TTC549 (cell line): ENCODE measurements at regions not wholly inside any gene's neighbourhood (a gene's known extent, or its start where the extent isn't known, plus 50 kb on each side); places are given as distances from the start of the nearest gene placed in this dataset.
A peak's percentile ranks its signal among the peaks of the same experiment; 100 is the strongest.
"Not testable (repeated sequence)": the region's sequence is repeated elsewhere in the genome, so short reads cannot be mapped to it uniquely, and the experiment has no call there.

Experiments
- FAIRE-seq: peaks from 2 replicates; lab custom pipeline; 2012; peaks lifted over from hg19 to GRCh38; lab: Jason Lieb, UNC

DNA sequence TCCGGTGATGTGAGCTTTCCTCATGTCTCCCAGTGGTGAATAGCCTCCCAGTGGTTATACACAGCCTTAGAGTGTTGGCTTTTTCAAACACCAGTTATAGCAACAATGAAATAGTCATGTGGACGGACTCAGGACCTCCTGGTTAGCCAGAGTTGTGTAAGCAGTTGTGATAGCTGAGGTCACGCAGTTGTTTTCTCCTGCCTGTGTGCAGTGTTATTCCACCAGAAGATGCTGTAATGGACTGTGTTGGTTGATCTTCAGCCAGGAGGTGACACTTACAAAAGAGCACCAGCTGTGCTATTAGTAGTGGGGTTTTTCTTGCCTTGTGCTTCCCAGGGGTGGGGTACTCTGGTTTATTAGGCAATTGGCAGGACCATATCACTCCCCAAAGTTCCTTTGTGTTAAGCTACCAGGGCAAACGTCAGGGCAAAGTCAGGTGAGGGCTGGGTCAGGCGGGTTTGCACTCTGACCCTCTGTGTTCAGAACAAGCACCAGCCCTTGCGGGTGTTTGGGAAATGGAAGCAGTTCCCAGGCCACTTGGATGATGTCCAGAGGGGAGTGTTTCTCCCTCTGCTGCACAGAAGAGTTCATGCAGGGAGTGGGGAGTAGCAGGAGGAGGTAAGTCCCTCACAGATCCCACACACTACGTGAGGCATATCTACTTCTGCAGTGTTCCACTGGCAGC is 252.6 kb downstream of the TMEM47 start:
- FAIRE-seq, result no peak

DNA sequence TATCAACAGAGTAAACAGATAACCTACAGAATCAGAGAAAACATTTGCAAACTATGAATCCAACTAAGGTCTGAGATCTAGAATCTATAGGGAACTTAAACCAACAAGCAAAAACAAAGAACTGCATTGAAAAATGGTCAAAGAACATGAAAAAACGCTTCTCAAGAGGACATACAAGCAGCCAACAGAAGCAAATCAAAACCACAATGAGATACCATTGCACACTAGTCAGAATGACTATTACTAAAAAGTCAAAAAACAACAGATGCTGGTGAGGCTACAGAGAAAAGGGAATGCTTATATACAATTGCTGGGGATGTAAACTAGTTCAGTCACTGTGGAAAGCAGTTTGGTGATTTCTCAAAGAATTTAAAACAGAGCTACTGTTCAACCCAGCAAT is 255.7 kb downstream of the TMEM47 start:
- FAIRE-seq, result no peak

DNA sequence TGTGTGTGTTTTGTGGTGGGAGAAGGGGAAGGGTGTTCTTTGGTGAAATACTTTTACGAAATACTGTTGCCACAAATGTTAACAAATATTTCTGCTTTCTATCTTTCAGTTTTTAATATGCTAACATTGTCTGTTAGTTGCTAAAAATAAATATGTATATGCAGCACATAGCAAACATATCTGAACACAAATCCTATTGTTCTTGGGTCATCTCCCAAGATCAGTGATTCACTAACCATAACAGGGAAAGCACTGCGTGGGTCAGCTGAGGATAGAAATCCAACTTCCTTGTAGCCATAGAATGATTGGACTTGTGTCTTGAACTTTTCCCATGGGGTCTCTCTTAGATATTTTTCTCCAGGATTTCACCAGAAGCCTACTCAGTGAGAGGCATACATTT is 250.3 kb upstream of the FAM47A start:
- no peak for FAIRE-seq

DNA sequence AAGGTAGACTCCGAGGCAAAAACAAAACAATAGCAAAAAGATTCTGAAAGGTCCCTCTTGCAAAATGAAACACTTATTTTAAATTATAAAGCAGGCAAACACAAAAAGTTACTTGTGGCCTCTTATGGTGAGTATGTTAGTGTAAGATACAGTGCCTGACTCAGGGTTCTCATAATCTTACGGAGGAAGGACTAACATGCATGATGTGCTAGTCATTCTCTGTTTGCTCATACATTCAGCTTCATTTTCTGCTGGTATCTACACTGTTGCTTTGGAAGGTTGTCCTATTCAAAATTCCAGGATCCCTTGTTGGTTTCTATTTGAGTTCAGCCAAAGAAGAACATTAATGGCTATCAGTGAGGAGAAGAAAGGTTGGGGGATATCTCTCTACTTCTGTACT is 249.1 kb upstream of the FAM47A start:
- no peak for FAIRE-seq

DNA sequence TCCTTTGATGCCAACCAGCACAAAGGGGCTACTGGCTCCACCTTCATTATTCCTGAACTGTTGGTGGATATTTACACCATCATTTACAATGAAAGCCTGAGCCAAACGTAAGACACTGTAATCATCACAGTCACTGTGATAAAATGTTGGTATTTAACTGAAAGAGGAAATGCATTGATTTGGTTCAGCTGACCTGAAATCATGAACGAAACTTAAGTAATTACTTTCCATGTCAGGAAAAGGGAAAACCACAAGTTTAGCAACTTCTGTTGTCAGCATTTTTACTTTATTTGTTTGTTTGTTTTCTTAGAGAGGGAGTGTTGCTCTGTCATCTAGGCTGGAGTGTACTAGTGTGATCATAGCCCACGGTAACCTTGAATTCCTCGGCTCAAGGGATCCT is 247.8 kb upstream of the FAM47A start:
- no peak for FAIRE-seq

DNA sequence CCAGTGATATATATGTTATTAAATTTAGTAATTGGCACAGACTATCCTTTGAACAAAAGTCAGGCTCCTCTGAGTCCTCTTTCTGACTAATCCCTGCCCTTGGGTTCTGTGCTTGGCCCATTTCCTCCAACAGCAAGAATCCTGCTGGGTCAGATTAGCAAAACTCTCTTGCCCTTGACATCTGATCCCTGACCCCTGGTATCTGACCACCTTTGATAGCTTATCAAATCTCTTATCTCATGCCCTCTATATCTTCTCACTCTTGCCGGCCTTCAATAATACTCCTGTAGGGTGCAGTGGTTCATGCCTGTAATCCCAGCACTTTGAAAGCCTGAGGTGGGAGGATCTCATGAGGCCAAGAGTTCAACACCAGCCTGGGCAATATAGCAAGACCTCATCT is 245.5 kb upstream of the FAM47A start:
- FAIRE-seq, result no peak

DNA sequence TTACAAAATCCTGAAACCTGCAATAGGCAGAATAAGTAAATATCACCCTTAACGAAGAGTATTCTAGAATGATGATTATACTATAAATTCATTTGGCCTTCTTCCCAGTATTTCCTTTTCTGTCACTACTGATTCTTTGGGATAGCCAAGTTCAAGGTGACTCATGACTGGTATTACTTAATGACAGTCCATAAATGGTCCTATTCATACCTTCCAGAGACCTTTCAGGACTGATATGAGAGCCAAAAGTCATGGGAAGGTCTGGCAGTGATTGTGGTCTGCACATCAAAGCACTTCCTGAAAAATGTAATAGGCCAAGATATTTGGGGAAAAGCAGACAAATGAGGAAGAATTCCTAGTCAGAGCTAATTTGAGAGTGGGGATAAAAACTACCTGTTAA is 239.6 kb upstream of the FAM47A start:
- no peak for FAIRE-seq

DNA sequence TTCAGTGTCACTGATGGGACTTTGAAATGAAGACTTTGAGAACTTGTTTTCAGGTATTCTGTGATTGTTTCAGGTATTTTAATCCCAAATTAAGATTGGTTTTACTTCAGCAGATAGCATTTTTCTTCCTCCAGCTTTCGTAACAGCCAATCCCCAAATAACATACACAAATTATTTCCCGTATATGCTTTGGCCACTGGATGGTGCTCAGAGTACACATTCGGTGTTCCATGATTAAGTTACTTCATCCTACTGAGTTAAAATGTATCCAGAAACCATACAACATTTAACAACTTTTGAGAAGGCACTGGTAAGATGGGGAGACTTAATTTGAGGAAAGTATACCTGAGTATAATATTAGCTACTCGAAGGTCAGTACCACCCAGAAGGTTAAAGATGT is 233.4 kb upstream of the FAM47A start:
- no peak for FAIRE-seq

DNA sequence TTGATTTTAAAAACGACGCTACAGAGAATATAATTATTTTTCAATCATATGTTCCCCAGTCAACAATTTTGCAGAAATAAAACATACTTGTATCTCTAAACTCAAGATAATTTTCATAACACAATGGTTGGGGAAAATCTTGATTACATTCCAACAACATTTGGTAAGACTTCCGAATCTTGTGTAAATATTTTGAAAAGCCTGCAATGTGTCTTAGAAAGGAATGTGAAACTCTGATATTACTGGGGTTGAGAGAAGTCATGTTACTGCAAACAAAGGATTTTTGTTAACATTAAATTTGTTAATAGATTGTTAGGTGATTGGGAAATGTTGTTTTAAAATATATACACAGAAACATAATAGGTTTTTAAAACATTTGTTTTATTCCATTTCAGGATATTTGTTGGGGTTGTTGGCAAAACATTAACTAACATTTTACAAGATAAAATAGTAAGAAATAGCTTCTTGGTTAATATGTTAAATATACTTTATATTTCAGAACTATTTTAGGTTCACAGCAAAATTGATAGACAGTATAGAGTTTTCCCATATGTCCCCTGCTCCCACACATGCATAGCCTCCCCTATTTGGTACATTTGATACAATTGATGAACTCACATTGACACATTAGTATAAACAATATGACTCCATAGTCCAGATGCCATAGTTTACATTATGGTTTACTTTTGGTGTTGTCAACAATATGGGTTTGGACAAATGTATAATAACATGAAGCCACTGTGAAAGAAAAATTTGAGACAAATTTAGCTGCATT is 218.6 kb upstream of the FAM47A start:
- FAIRE-seq, result no peak

DNA sequence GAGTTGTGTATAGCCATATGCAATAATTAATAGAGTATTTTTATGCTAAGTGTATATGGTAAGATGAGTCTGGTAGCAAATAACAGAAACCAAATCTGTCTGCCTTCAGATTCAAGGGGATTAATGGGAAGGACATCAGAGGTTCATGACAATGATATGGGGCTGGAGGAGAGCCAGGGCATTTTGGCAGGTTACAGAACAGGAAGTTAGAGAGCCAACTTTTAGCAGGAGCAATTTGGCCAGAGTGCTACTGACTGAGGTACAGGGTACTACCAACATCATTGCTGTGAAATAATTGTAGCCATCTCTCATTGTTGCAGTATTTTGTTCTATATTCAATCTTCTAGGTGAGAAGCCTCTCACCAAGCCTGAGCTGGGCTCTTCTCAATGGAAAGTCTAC is 210.9 kb upstream of the FAM47A start:
- FAIRE-seq, result no peak

DNA sequence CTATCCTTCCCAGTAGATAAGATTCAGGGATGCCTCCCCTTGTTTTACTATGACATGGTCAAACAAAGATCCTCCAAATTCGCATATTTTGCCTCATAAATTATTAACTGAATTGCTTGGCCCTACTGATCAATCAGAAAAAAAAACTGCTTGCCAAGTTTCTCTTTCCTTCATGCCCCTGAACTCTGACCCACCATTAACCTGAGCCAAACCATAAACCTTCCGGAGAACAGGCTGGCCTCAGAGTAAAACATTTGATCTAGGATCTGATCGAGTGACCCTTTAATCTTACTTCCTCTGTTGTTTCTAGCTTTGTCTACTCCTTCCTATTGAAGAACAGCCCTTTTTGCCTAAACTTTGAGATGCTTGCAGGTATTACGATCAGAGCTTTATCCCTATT is 209.7 kb upstream of the FAM47A start:
- no peak for FAIRE-seq

DNA sequence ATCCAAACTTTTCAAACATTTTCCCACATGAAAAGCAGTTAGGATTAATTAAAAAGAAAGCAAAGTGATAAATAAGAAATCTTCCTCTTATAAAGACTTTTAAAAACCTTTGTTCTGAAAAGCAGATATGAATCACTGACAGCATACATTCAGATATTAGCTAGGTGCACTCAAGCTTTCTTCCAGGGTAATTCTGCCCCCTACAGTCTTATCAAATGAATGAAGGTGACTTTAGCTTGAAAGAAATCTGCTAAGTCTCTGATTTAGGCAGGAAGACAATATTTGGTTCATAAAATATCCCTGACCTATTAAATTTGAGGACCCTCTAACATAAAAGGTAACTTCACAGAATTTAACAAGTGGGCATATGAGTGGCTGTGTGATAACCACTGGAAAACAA is 209.1 kb upstream of the FAM47A start:
- no peak for FAIRE-seq

DNA sequence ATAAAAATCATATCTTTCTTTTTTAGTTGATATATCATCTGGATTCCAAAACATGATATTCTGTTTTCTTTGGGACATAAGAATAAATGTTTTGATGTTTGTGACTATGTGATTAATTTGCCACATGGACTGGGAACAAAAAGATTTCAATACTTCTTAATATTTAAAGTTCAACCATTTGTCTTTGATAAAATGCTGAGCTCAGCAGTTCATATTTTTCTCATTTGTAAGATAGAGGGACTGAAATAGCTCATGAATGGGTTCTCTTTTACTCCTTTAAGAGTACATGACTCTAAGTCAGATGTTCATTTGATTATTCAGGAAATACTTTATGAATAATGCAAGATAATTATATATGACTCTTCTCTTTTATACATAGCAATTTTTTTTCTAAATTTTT is 205.9 kb upstream of the FAM47A start:
- no peak for FAIRE-seq

DNA sequence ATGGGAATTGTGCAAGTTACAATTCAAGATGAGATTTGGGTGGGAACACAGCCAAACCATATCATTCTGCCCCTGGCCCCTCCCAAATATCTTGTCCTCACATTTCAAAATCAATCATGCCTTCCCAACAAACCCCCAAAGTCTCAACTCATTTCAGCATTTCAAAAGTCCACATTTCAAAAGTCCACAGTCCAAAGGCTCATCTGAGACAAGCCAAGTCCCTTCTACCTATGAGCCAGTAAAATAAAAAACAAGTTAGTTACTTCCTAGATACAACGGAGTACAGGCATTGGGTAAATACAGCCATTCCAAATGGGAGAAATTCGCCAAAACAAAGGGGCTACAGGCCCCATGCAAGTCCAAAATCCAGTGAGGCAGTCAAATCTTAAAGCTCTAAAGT is 203.3 kb upstream of the FAM47A start:
- FAIRE-seq, result not testable (repeated sequence)

DNA sequence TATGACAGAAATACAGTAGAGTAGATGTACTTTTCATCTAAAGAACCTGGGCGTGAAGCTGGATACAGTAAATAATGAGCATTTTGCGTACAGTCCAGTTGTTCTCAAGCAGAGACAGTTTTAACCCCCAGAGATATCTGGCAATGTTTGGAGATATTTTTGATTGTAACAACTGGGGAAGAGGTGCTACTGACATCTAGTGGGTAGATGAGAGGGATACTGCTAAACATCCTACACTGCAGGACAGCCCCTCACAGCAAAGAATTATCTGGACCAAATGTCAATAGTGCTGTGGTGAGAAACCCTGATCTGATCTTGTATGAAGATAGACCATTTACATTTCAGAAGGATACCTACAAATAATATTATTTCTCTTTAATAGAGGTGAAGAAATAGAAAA is 200.2 kb upstream of the FAM47A start:
- no peak for FAIRE-seq

DNA sequence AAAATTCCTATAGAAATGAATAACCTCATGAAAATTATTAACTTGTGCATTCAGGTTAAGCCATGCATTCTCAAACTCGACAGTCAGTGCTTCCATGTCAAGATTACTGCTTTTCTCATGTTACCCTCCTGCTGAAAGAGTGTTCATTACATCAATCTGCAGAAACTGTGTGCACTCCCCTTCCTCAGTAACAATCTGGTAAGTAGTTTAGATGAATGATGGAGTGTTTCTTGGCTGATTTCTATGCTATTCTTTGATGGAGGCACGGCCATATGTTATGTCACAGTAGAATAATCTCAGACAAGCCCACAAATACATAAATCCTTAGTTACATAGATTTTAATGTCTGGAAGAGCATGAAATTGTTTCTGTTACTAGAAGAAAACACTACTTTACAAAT is 193.3 kb upstream of the FAM47A start:
- FAIRE-seq, result no peak

DNA sequence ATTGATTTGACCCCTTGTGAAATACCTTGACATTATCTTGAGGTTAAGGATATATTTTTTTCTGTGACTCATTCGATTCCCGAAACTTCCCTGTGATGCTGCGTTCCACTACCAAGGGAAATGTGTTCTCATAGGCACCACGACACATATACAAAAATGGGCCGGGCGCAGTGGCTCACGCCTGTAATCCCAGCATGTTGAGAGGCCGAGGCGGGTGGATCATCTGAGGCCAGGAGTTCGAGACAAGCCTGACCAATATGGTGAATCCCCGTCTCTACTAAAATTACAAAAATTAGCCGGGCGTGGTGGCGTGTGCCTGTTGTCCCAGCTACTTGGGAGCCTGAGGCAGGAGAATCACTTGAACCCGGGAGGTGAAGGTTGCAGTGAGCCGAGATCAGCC is 188.3 kb upstream of the FAM47A start:
- FAIRE-seq, result not testable (repeated sequence)

DNA sequence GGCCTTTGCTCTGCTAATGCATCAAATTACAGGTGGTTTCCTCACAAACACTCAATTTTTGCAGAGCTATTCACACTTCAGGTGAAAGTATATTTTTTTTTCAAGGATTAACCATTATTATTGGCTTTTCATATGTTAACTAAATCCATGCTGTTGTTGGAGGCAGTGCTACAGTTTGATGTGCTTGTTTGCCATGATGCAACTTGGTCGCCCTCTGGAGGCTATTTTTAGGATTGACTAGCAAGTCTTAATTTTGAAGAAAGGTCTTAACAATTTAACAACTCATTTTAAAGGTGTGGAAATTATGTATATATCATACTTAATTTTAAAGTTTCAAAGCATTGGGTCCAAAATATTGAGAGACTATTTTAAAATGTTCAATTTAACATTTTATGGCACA is 168.8 kb upstream of the FAM47A start:
- FAIRE-seq, result peak; percentile 29

DNA sequence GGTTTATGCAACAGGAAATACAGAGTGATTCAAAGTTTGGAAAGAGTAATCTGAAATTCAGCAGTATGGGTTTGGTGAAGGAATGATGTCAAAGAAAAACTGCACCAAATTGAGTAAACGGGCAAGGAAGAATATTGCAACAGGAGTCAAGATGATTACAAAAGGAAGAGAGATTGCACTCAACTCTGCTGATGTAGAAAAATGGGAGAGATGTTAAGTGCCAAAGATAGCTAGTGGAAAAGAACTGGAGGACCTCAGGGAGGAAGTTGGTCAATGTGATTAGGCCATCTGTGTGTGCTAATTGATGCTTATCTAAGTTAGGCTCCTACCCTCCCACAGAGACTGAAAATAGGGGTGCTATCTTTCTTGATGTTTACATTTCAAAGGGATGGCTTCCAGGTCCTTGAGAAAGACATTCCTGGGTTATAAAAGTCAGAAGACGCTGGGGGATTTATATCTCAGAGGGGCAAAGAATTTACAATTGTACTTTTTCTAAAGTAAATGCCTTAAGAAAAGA is 167.4 kb upstream of the FAM47A start:
- no peak for FAIRE-seq

DNA sequence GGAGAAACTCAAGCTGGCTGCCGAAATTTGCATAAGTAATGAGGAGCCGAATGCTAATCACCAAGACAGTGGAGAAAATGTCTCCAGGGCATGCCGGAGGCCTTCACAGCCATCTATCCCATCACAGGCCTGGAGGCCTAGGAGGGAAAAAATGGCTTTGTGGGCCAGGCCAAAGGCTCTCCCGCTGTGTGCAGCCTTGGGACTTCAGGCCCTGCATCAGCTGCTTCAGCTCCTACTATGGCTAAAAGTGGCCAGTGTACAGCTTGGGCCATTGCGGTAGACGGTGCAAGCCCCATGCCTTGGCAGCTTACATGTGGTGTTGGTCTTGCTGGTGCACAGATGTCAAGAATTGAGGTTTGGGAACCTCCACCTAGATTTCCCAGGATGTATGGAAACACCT is 162.6 kb upstream of the FAM47A start:
- FAIRE-seq, result no peak

DNA sequence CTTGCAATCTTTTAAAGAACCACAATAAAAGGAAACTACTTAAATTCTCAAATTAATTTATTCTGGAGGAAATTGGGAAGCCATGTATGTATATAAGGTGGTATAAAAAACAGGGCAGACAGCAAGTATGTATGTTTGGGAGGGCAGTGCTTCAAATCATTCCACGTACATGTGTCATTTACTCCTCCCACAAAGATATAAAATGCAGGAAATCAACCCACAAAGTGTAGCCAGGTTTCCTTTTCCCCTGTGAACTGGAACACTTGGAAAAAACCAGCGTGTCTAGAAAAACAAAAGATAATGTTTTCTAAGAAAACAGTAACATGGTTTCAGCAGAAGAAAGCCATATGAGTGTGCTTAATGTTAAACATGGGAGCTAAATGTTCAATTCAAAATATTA is 156.7 kb upstream of the FAM47A start:
- no peak for FAIRE-seq

DNA sequence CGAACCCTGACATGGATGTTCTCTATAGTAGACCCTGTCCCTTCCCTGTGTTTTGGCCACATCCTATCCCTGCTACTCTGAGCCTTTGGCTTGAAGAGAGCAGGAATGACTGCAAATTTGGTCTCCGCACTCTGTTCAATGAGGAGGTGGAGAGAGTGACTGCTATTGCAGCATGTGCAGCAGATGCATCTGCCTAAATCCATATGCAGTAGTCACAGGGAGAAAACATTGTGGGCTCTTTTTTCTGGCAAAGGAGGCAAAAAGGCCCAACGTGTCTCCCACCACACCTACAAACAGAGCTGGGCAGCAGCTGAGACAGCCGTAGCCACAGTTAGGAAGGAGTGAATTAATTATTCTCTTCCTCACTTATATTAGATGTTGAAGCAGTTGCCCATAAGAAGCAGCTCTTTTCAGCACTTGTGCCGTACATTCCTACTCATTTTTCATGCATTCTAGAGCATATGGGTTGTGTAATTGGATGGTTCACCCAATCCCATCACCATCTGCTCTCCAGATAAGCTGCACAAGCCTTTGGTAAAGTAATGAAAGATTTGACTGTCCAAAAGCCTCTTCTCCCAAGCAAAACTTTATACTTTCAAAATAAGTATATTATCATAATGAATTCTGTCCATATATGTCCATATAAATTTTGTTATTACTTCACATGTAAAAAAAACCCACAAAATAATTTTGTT is 147.9 kb upstream of the FAM47A start:
- FAIRE-seq, result no peak

DNA sequence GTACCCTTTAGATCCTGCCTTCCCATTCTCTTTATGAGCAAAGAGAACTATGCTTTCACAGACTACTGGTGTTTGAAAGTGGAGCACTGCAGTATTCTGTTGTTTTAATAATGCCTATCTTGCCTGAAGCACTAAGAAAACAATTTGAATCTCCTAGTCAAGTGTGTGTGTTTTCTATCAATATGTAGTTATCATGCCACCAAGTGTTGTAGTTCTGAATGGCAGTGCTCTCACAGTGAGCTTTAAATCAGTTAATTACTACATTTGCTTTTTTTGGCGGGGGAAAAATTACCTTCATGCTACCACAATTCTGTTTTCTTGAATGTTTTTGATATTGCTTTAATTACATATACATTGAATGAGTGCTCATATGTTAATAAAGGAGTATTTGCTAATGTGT is 143.6 kb upstream of the FAM47A start:
- FAIRE-seq, result no peak
